H1 (cell line): ENCODE measurements at regions not wholly inside any gene's neighbourhood (a gene's known extent, or its start where the extent isn't known, plus 50 kb on each side); places are given as distances from the start of the nearest gene placed in this dataset.

Source experiments
- CBX5 ChIP-seq: fragments of 300-800, 300-1000 bp; sonication (generic); IDR thresholded peaks from 2 replicates; pipeline ENCODE4 v1.7.1; 2016; ENCODE audit warnings: antibody characterized with exemption, low read length, low read depth
- SP2 ChIP-seq: IDR thresholded peaks from 2 replicates; pipeline ENCODE4 v1.6.1; 2012; ENCODE audit warnings: mild to moderate bottlenecking, low read length, inconsistent platforms
- TEAD4 ChIP-seq: IDR thresholded peaks from 2 replicates; pipeline ENCODE4 v1.6.1; 2012; ENCODE audit warnings: low read depth, low read length, inconsistent platforms, mixed read lengths

DNA sequence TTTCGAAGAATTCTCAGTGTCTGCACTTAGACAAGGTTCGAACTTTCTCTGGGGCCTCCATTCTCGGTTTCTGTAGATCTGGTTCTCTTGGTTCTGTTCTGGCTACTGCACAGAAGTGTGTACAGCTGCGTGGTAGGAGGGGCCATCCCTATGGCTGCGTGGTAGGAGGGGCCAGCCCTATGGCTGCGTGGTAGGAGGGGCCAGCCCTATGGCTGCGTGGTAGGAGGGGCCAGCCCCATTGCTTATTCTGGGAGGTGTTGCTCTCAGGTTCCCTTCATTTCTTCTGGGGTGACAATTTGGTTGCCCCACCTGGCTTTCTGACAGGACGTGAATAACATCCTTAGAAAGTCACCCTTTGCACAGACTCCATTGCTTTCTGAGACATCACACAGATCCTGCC lies 65.2 kb upstream of the CHST15 start (continued):
- TF ChIP-seq TEAD4: no peak
- TF ChIP-seq SP2: no peak
- TF ChIP-seq CBX5: no peak
